ENCODE measurements at regions not wholly inside any gene's neighbourhood (a gene's known extent, or its start where the extent isn't known, plus 50 kb on each side); places are given as distances from the start of the nearest gene placed in this dataset.

DNA sequence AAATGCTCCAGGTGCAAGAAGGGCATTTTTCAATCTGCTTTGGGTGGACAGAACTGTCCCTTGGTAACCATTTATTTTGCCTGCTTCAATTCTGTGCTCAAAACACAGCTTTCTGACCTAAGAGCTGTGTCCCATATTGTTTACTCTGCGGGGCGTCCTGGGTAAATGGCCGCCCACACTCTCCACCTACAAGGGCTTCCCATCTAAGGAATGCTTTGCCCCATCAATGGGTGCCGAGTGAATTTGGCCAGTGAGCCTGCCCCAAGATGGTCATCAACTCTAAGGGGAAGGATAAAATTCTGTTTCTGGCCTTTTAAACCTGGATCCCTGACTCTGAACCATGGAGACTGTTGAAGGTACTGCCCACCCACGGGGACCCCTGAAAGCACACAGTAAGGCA lies 55.5 kb upstream of the FAM89A start:
- TF ChIP-seq, protein P1, sequence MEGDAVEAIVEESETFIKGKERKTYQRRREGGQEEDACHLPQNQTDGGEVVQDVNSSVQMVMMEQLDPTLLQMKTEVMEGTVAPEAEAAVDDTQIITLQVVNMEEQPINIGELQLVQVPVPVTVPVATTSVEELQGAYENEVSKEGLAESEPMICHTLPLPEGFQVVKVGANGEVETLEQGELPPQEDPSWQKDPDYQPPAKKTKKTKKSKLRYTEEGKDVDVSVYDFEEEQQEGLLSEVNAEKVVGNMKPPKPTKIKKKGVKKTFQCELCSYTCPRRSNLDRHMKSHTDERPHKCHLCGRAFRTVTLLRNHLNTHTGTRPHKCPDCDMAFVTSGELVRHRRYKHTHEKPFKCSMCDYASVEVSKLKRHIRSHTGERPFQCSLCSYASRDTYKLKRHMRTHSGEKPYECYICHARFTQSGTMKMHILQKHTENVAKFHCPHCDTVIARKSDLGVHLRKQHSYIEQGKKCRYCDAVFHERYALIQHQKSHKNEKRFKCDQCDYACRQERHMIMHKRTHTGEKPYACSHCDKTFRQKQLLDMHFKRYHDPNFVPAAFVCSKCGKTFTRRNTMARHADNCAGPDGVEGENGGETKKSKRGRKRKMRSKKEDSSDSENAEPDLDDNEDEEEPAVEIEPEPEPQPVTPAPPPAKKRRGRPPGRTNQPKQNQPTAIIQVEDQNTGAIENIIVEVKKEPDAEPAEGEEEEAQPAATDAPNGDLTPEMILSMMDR (conservative IDR thresholded peaks at IDR 0.05; ENCODE audit: low read depth, low read length), result no peak
- no peak for TF ChIP-seq EZH2 (IDR thresholded peaks at IDR 0.05; ENCODE audit: borderline replicate concordance, low read depth, low read length, poor library complexity, severe bottlenecking)
